ENCODE measurements at regions not wholly inside any gene's neighbourhood (a gene's known extent, or its start where the extent isn't known, plus 50 kb on each side); places are given as distances from the start of the nearest gene placed in this dataset.

- H3K9me3 ChIP-seq (ENCODE audit: control insufficient read depth in 4 of 4, low read length in 3 of 4), result peaks cover 0 to 1% (median 0%) of the 10 kb centered on the region in 4 donors
- H3K27ac ChIP-seq (ENCODE audit: low read depth in 1 of 2, low read length in 2 of 2), result no peak overlapping the region
- H3K27me3 ChIP-seq (ENCODE audit: control insufficient read depth in 4 of 4, insufficient read depth in 4 of 4, low read length in 3 of 4), result peaks cover 0 to 2% (median 0%) of the 10 kb centered on the region in 4 donors
- no peak overlapping the region for H3K9ac ChIP-seq (ENCODE audit: low read depth in 1 of 2, low read length in 2 of 2)
- no peak overlapping the region for H3K4me3 ChIP-seq (ENCODE audit: low read depth in 1 of 3, low read length in 3 of 3)
- H3K36me3 ChIP-seq (ENCODE audit: control insufficient read depth in 4 of 4, insufficient read depth in 3 of 4, low read depth in 1 of 4, low read length in 3 of 4), result peaks cover 0 to 2% (median 0%) of the 10 kb centered on the region in 4 donors
- TF ChIP-seq GABPA (IDR thresholded peaks at IDR 0.05 in 1 of 2, conservative IDR thresholded peaks at IDR 0.05 in 1 of 2) (no peak), RAD21 (IDR thresholded peaks at IDR 0.05) (no peak), CTCF (IDR thresholded peaks at IDR 0.05; ENCODE audit: low read depth, low read length, missing input control) (no peak), TAF1 (conservative IDR thresholded peaks at IDR 0.05) (no peak), HNF4A (conservative IDR thresholded peaks at IDR 0.05) (no peak), YY1 (IDR thresholded peaks at IDR 0.05) (no peak), RXRA (IDR thresholded peaks at IDR 0.05) (no peak), SP1 (IDR thresholded peaks at IDR 0.05) (no peak), FOXA2 (IDR thresholded peaks at IDR 0.05) (no peak)
- DNase-seq (ENCODE audit: low spot score), result no peak
- H3K4me1 ChIP-seq (ENCODE audit: control insufficient read depth in 4 of 4, insufficient read depth in 4 of 4, low read length in 3 of 4), result no peaks in the 10 kb centered on the region
Observed at GRCh38 chr10:50981385-50981784, 92.9 kb upstream of the PRKG1 start.

GRCh38 chr10:50981904-50982303 is 92.4 kb upstream of the PRKG1 start:
- Histone ChIP-seq H3K4me3 (ENCODE audit: low read depth in 1 of 3, low read length in 3 of 3) (no peak overlapping the region), H3K36me3 (ENCODE audit: control insufficient read depth in 4 of 4, insufficient read depth in 3 of 4, low read depth in 1 of 4, low read length in 3 of 4) (peaks cover 0 to 2% (median 0%) of the 10 kb centered on the region in 4 donors), H3K9ac (ENCODE audit: low read depth in 1 of 2, low read length in 2 of 2) (no peak overlapping the region), H3K9me3 (ENCODE audit: control insufficient read depth in 4 of 4, low read length in 3 of 4) (peaks cover 0 to 1% (median 0%) of the 10 kb centered on the region in 4 donors), H3K27ac (ENCODE audit: low read depth in 1 of 2, low read length in 2 of 2) (no peak overlapping the region), H3K27me3 (ENCODE audit: control insufficient read depth in 4 of 4, insufficient read depth in 4 of 4, low read length in 3 of 4) (peaks cover 0 to 2% (median 0%) of the 10 kb centered on the region in 4 donors), H3K4me1 (ENCODE audit: control insufficient read depth in 4 of 4, insufficient read depth in 4 of 4, low read length in 3 of 4) (no peaks in the 10 kb centered on the region)
- TF ChIP-seq HNF4G (IDR thresholded peaks at IDR 0.05) (no peak), RAD21 (IDR thresholded peaks at IDR 0.05) (no peak), MAX (IDR thresholded peaks at IDR 0.05) (no peak), YY1 (IDR thresholded peaks at IDR 0.05) (no peak), ZBTB33 (IDR thresholded peaks at IDR 0.05) (no peak), GABPA (IDR thresholded peaks at IDR 0.05 in 1 of 2, conservative IDR thresholded peaks at IDR 0.05 in 1 of 2) (no peak), JUND (IDR thresholded peaks at IDR 0.05) (no peak), FOXA1 (IDR thresholded peaks at IDR 0.05) (no peak), TAF1 (conservative IDR thresholded peaks at IDR 0.05) (no peak), FOXA2 (IDR thresholded peaks at IDR 0.05) (no peak), CTCF (IDR thresholded peaks at IDR 0.05; ENCODE audit: low read depth, low read length, missing input control) (no peak), SP1 (IDR thresholded peaks at IDR 0.05) (no peak), NR2F2 (IDR thresholded peaks at IDR 0.05) (no peak), ATF3 (IDR thresholded peaks at IDR 0.05) (no peak), RXRA (IDR thresholded peaks at IDR 0.05) (no peak), HNF4A (conservative IDR thresholded peaks at IDR 0.05) (no peak), EGR1 (IDR thresholded peaks at IDR 0.05; ENCODE audit: low read depth in 2 of 2) (no peak)
- TF ChIP-seq, protein P1, sequence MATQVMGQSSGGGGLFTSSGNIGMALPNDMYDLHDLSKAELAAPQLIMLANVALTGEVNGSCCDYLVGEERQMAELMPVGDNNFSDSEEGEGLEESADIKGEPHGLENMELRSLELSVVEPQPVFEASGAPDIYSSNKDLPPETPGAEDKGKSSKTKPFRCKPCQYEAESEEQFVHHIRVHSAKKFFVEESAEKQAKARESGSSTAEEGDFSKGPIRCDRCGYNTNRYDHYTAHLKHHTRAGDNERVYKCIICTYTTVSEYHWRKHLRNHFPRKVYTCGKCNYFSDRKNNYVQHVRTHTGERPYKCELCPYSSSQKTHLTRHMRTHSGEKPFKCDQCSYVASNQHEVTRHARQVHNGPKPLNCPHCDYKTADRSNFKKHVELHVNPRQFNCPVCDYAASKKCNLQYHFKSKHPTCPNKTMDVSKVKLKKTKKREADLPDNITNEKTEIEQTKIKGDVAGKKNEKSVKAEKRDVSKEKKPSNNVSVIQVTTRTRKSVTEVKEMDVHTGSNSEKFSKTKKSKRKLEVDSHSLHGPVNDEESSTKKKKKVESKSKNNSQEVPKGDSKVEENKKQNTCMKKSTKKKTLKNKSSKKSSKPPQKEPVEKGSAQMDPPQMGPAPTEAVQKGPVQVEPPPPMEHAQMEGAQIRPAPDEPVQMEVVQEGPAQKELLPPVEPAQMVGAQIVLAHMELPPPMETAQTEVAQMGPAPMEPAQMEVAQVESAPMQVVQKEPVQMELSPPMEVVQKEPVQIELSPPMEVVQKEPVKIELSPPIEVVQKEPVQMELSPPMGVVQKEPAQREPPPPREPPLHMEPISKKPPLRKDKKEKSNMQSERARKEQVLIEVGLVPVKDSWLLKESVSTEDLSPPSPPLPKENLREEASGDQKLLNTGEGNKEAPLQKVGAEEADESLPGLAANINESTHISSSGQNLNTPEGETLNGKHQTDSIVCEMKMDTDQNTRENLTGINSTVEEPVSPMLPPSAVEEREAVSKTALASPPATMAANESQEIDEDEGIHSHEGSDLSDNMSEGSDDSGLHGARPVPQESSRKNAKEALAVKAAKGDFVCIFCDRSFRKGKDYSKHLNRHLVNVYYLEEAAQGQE (IDR thresholded peaks at IDR 0.05), result no peak
- 83% methylated on average over 1 of the region's 1 CpG for WGBS
- DNase-seq (ENCODE audit: low spot score), result no peak

Measured in liver (tissue), 8 donors.